Activated CD4-positive, alpha-beta memory T cell treated with anti-CD3 and anti-CD28 coated beads, Interleukin-2, amount 10 ng/mL, durations not matched to agents 7 days and 5 days (primary cell): ENCODE measurements at regions not wholly inside any gene's neighbourhood (a gene's known extent, or its start where the extent isn't known, plus 50 kb on each side); places are given as distances from the start of the nearest gene placed in this dataset.

Experiments
- CTCF ChIA-PET: fragments of 350-600 bp; sonication (Branson Sonifier 250); formaldehyde crosslinking; loops from one replicate; lab custom pipeline; 2021; ENCODE audit warnings: antibody characterized with exemption, inconsistent platforms; lab: Charles Lee
- POLR2A ChIA-PET: fragments of 350-600 bp; sonication (Branson Sonifier 250); formaldehyde crosslinking; loops from one replicate; lab custom pipeline; 2021; ENCODE audit warnings: antibody characterized with exemption; lab: Charles Lee
- DNase-seq: peaks from one replicate; pipeline ENCODE4 v3.0.0-alpha.2; 2020
- H3K27ac Mint-ChIP-seq: one replicate; pipeline ENCODE4 v1.8.0; 2021; ENCODE audit warnings: mild to moderate bottlenecking, mixed read lengths
- H3K27me3 Mint-ChIP-seq: one replicate; pipeline ENCODE4 v1.8.0; 2021; ENCODE audit warnings: mixed read lengths
- H3K36me3 Mint-ChIP-seq: one replicate; pipeline ENCODE4 v1.8.0; 2021; ENCODE audit warnings: low read depth, mixed read lengths
- H3K4me1 Mint-ChIP-seq: one replicate; pipeline ENCODE4 v1.8.0; 2021; ENCODE audit warnings: mixed read lengths
- H3K4me3 Mint-ChIP-seq: one replicate; pipeline ENCODE4 v1.8.0; 2021; ENCODE audit warnings: mild to moderate bottlenecking, mixed read lengths
- H3K9me3 Mint-ChIP-seq: one replicate; pipeline ENCODE4 v1.8.0; 2021; ENCODE audit warnings: mixed read lengths

- no peak for DNase-seq
- Mint-ChIP-seq H3K4me1 (no peaks in the 10 kb centered on the region), H3K9me3 (no peaks in the 10 kb centered on the region), H3K27ac (no peak overlapping the region), H3K27me3 (no peaks in the 10 kb centered on the region), H3K36me3 (no peaks in the 10 kb centered on the region), H3K4me3 (no peak overlapping the region)
- ChIA-PET CTCF (no interaction called here), POLR2A (no interaction called here)
Observed at GRCh38 chr1:219359126-219359525, 185.4 kb downstream of the LYPLAL1 start.

DNA sequence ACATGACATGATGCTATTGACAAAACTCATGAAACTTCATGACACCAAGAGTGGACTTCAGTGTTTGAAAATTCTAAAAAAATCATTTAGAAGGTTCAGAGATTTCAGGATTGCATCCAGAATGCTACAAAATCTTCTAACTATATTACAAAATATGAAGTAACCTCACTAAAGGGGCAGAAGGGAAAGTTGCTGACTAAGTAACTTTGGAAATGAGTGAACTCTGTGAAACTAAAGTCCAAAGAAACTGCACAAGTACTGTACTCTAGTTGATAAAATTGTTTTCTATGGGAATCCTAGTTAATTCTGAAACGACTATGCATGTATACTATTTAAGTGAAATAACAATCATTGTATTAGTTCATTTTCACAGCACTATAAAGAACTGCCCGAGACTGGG, 184.4 kb downstream of the LYPLAL1 start:
- ChIA-PET CTCF (no interaction called here), POLR2A (no interaction called here)
- H3K4me1 Mint-ChIP-seq: no peaks in the 10 kb centered on the region
- H3K36me3 Mint-ChIP-seq: no peaks in the 10 kb centered on the region
- H3K27me3 Mint-ChIP-seq: no peaks in the 10 kb centered on the region
- no peak overlapping the region for H3K4me3 Mint-ChIP-seq
- H3K9me3 Mint-ChIP-seq: no peaks in the 10 kb centered on the region
- DNase-seq: no peak
- H3K27ac Mint-ChIP-seq: no peak overlapping the region

GRCh38 chr1:219354962-219355361, 181.3 kb downstream of the LYPLAL1 start:
- no peak overlapping the region for H3K4me3 Mint-ChIP-seq
- no peak for DNase-seq
- POLR2A ChIA-PET: no interaction called here
- H3K27me3 Mint-ChIP-seq: no peaks in the 10 kb centered on the region
- no peaks in the 10 kb centered on the region for H3K4me1 Mint-ChIP-seq
- CTCF ChIA-PET: no interaction called here
- no peaks in the 10 kb centered on the region for H3K36me3 Mint-ChIP-seq
- no peak overlapping the region for H3K27ac Mint-ChIP-seq
- no peaks in the 10 kb centered on the region for H3K9me3 Mint-ChIP-seq

DNA sequence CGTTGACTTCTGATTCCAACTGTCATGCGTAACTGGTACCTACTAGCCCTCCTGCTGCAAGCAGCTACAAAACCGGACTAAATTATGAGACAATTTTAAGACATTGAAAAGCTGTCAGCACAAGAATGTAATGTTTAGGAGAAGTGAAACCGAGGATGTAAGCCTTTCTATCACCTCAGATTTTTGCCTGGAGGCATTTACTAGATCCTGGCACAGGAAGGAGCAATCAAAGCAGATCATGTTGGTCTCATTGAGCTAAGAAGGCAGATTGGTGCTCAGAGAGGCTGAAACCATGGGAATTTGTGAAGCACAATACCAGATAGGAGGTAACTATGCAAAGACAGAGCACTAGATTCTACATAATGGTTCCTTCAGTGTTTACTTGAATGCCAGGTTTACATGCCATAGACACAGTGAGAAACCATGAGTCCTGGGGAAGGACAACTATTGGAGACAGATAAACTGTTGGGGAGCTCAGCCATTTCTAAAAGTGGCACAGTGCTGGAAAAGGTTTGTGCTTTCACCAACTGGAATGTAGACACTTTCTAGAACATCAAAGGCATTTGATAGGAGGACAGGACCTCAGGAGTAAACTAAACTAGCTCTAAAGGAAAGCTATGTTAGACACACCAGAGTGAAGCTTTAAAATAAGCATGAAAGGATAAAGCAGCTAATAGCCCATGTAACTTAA, 179.4 kb downstream of the LYPLAL1 start:
- ChIA-PET POLR2A (no interaction called here), CTCF (no interaction called here)
- no peaks in the 10 kb centered on the region for H3K27me3 Mint-ChIP-seq
- DNase-seq: no peak
- no peak overlapping the region for H3K27ac Mint-ChIP-seq
- no peaks in the 10 kb centered on the region for H3K9me3 Mint-ChIP-seq
- no peak overlapping the region for H3K4me3 Mint-ChIP-seq
- no peaks in the 10 kb centered on the region for H3K4me1 Mint-ChIP-seq
- no peaks in the 10 kb centered on the region for H3K36me3 Mint-ChIP-seq

- Mint-ChIP-seq H3K9me3 (peaks cover 12% of the 10 kb centered on the region), H3K27ac (no peak overlapping the region), H3K27me3 (no peaks in the 10 kb centered on the region), H3K4me3 (no peak overlapping the region), H3K36me3 (no peaks in the 10 kb centered on the region), H3K4me1 (no peaks in the 10 kb centered on the region)
- ChIA-PET CTCF (no interaction called here), POLR2A (no interaction called here)
- DNase-seq: no peak
Observed at GRCh38 chr1:219350172-219350931, 176.7 kb downstream of the LYPLAL1 start.

DNA sequence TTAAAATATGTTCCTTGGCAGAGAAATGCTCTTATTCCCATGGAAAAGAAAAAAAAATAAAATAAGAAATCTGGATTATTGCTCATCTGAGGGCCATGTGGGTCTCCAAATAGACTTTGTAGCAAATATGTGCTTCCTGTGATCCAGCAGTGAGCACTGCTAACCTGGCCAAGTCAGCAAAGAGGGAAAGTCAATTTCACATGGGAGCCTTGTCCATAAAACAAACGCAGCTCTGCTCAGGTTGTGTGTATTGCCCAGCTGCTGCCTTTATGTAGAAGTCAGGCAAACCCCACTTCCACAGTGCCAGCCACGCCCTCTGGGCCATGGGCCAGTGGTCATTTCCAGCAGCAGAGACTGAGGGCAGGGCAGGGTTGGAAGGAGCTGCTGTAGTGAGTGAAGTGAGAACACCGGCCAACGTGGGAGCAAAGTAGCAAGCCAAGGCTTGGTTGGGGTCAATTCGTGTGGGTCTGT, 174.3 kb downstream of the LYPLAL1 start:
- CTCF ChIA-PET: no interaction called here
- Mint-ChIP-seq H3K9me3 (peaks cover 13% of the 10 kb centered on the region), H3K36me3 (no peaks in the 10 kb centered on the region), H3K27me3 (no peaks in the 10 kb centered on the region), H3K27ac (no peak overlapping the region), H3K4me3 (no peak overlapping the region), H3K4me1 (no peaks in the 10 kb centered on the region)
- DNase-seq: no peak
- POLR2A ChIA-PET: no interaction called here

GRCh38 chr1:219347376-219347775, 173.7 kb downstream of the LYPLAL1 start:
- ChIA-PET CTCF (no interaction called here), POLR2A (no interaction called here)
- Mint-ChIP-seq H3K4me3 (no peak overlapping the region), H3K4me1 (no peaks in the 10 kb centered on the region), H3K36me3 (no peaks in the 10 kb centered on the region), H3K27ac (no peak overlapping the region), H3K27me3 (no peaks in the 10 kb centered on the region), H3K9me3 (peaks cover 13% of the 10 kb centered on the region)
- no peak for DNase-seq

GRCh38 chr1:219345953-219346352, 172.3 kb downstream of the LYPLAL1 start:
- Mint-ChIP-seq H3K36me3 (no peaks in the 10 kb centered on the region), H3K27ac (no peak overlapping the region), H3K4me3 (no peak overlapping the region), H3K27me3 (no peaks in the 10 kb centered on the region), H3K4me1 (no peaks in the 10 kb centered on the region), H3K9me3 (peaks cover 13% of the 10 kb centered on the region)
- POLR2A ChIA-PET: no interaction called here
- CTCF ChIA-PET: no interaction called here
- no peak for DNase-seq

DNA sequence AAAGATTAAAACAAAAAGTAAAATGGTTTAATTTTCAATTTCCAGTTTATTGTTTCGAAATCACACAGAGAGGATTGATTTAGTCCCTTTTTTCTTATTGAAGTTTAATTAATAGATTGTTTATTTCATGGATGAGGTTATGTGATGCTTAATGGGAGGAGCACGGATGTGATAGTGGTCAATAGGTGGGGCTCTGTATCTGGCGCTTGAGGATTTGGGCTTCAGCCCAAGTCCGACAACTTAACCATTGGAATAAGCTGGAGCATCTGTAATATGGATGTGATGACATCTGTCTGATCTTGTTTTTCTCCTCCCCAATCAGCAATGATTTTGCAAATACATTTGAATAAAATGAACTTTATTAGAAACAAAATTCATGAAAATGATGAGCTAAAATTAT, 169.2 kb downstream of the LYPLAL1 start:
- H3K27me3 Mint-ChIP-seq: no peaks in the 10 kb centered on the region
- no peak for DNase-seq
- no peak overlapping the region for H3K27ac Mint-ChIP-seq
- no peaks in the 10 kb centered on the region for H3K4me1 Mint-ChIP-seq
- H3K9me3 Mint-ChIP-seq: peaks cover 13% of the 10 kb centered on the region
- no peaks in the 10 kb centered on the region for H3K36me3 Mint-ChIP-seq
- ChIA-PET POLR2A (no interaction called here), CTCF (no interaction called here)
- no peak overlapping the region for H3K4me3 Mint-ChIP-seq

- H3K4me3 Mint-ChIP-seq: no peak overlapping the region
- H3K9me3 Mint-ChIP-seq: peaks cover 4% of the 10 kb centered on the region
- no peaks in the 10 kb centered on the region for H3K36me3 Mint-ChIP-seq
- POLR2A ChIA-PET: no interaction called here
- H3K27ac Mint-ChIP-seq: no peak overlapping the region
- DNase-seq: no peak
- H3K4me1 Mint-ChIP-seq: no peaks in the 10 kb centered on the region
- CTCF ChIA-PET: no interaction called here
- no peaks in the 10 kb centered on the region for H3K27me3 Mint-ChIP-seq
Observed at GRCh38 chr1:219340796-219341195, 167.1 kb downstream of the LYPLAL1 start.

DNA sequence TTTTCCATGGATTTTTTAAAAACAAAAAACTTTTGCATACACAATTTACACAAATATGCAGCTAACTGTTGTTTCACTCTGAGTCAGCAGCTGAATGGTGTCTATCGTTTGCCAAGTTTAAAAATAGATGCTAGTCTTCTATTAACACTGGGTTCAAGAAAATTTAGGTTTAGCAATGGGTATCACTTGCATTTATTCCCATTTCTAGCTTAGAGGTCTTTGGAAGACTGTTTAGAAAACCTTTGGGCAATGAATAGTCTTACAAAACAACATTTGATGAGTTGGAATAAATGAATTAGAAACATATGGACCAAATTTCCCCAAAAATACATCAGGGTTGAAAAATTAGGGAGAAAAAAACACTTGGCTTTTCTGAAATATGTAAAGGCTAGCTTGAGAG, 165.8 kb downstream of the LYPLAL1 start:
- DNase-seq: no peak
- Mint-ChIP-seq H3K27ac (no peak overlapping the region), H3K4me1 (no peaks in the 10 kb centered on the region), H3K4me3 (no peak overlapping the region), H3K9me3 (no peaks in the 10 kb centered on the region), H3K27me3 (peaks cover 1% of the 10 kb centered on the region), H3K36me3 (no peaks in the 10 kb centered on the region)
- POLR2A ChIA-PET: no interaction called here
- CTCF ChIA-PET: no interaction called here

DNA sequence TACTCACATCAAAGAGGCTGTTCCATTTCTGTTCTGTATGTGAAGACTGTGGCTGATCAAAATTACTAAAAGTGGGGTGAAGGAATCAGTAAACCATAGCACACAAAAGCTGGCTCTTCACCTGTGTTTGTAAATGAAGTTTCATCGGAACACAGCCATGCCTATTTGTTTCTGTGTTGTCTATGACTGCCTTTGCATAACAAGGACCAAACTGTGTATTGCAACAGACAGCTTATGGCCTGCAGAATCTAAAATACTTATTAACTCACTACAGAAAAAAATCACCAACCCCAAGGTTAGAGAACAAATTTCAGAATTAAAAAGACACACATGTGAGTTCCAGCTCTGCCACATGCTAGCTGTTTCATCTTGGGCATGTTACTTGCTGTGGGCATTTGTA, 163.9 kb downstream of the LYPLAL1 start:
- ChIA-PET POLR2A (no interaction called here), CTCF (no interaction called here)
- Mint-ChIP-seq H3K27me3 (peaks cover 1% of the 10 kb centered on the region), H3K4me1 (no peaks in the 10 kb centered on the region), H3K9me3 (no peaks in the 10 kb centered on the region), H3K27ac (no peak overlapping the region), H3K36me3 (no peaks in the 10 kb centered on the region), H3K4me3 (no peak overlapping the region)
- no peak for DNase-seq

GRCh38 chr1:219333626-219334025, 159.9 kb downstream of the LYPLAL1 start:
- no peaks in the 10 kb centered on the region for H3K9me3 Mint-ChIP-seq
- H3K27me3 Mint-ChIP-seq: peaks cover 1% of the 10 kb centered on the region
- H3K4me3 Mint-ChIP-seq: no peak overlapping the region
- no peak overlapping the region for H3K27ac Mint-ChIP-seq
- no peak for DNase-seq
- H3K36me3 Mint-ChIP-seq: no peaks in the 10 kb centered on the region
- CTCF ChIA-PET: no interaction called here
- H3K4me1 Mint-ChIP-seq: no peaks in the 10 kb centered on the region
- POLR2A ChIA-PET: no interaction called here

- POLR2A ChIA-PET: no interaction called here
- no peak for DNase-seq
- H3K4me3 Mint-ChIP-seq: no peak overlapping the region
- no peak overlapping the region for H3K27ac Mint-ChIP-seq
- H3K27me3 Mint-ChIP-seq: peaks cover 8% of the 10 kb centered on the region
- H3K36me3 Mint-ChIP-seq: no peaks in the 10 kb centered on the region
- H3K9me3 Mint-ChIP-seq: peaks cover 14% of the 10 kb centered on the region
- CTCF ChIA-PET: no interaction called here
- H3K4me1 Mint-ChIP-seq: no peaks in the 10 kb centered on the region
Observed at GRCh38 chr1:219331424-219331823, 157.7 kb downstream of the LYPLAL1 start.
